H4 (cell line): ENCODE measurements at regions not wholly inside any gene's neighbourhood (a gene's known extent, or its start where the extent isn't known, plus 50 kb on each side); places are given as distances from the start of the nearest gene placed in this dataset.

ENCODE experiments used
- DNase-seq: peaks from one replicate; pipeline ENCODE4 v3.0.0-alpha.2; 2015; ENCODE audit warnings: low spot score

DNA sequence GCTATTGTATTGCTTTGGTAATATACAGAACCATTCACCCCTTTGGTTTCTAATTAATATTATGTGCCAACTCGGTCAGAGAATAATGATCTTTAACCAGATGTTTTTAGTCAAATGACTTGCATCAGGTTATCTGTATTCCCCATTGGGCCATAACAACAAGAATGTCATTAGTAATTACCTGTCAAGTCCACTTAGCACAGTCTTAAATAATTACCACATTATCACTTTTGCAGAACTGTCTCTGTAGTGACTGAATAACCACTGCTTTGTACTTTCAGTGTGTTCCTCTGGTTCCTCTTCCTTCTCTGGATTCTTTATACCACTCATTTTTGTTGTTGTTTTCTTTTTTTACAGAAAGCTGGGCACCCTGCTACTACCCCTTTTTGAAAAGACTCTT, 257.7 kb upstream of the SPOCK3 start:
- DNase-seq: no peak

DNA sequence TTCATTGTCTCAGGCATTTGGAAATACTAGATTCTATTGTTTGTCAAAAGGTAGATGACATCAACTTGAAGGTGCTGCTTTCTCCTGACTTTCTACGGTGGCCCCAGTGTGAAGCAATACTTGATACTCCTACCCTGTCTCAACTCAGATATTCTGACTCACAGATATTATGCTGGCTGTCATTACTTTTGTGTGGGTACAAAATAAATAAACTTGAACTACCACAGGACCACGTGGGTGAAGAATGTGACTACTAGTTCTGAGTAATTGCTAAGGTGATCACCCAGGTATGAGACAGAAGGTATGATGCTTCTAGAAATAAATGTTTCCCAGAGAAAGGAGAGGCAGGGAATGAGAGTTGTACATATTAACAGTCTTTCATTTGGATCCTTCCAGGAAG, 275.3 kb upstream of the SPOCK3 start:
- DNase-seq: no peak

- no peak for DNase-seq
Observed at GRCh38 chr4:167524091-167524490, 289.8 kb upstream of the SPOCK3 start.

DNA sequence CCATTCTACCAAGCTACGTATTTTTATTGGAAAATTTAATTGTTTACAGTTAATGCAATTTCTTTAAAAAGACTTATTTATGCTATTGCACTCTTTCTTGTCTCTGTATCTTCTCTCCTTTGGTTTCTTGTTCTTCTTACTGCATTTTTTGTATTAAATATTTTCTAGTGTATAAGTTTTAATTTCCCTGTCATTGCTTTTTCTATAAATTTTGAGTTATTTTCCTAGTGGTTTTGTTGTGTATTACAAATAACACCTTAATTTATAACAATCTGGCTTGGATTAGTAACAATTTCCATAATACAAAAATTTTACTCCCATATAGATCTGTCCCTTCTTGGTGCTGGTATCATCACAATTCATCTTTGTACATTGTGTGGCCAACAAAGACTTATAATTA, 303.5 kb upstream of the SPOCK3 start:
- DNase-seq: no peak

DNA sequence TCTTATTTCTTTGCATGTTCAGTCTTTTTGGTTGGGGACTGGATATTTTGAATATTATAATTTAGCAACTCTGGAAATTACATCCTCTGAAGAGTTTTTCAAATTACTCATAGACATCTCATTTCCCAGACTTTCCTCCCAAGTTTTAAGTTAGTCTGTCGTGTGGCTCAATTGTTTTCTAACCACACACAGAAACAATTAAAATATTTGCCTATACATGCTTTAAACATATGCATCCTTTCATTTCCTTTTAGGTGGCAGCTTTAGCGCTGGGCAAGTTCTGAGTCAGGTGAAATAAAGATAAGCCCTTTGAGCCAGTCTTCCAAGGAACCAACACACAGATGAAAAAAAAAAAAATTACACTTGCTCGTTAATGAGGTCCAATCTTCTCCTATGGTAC, 307.0 kb upstream of the SPOCK3 start:
- no peak for DNase-seq

DNA sequence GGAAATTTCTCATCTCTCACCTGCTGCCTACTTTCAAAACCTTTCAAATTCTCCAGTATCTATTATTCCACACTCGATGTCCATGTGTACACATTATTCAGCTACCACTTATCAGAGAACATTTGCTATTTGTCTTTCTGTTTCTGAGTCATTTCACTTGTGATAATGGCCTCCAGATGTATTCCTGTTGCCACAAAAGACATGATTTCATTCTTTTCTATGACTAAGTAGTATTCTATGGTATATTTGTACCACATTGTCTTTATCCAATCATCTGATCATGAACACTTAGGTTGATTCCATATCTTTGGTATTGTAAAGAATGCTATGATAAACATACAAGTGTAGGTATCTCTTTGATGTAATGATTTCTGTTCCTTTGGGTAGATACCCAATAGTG, 310.1 kb upstream of the SPOCK3 start:
- DNase-seq: no peak

DNA sequence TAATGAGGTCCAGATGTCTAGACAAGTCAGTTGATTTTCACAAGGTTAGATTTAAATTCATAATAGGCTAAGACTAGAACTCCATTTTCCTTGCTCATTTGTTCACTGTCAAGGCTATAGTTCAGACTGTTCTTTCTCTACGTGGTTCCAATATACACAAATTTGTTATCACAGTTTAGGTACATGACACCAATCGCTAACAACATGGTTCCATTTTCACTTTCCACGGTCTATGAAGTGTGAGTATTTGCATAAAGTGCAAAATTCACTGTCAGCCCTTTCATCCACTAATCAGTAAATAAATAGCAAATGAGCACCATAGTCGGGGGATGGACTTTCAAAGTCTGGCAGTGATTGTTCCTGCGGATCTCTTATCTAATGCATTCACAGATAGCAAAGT, 315.7 kb upstream of the SPOCK3 start:
- DNase-seq: no peak

DNA sequence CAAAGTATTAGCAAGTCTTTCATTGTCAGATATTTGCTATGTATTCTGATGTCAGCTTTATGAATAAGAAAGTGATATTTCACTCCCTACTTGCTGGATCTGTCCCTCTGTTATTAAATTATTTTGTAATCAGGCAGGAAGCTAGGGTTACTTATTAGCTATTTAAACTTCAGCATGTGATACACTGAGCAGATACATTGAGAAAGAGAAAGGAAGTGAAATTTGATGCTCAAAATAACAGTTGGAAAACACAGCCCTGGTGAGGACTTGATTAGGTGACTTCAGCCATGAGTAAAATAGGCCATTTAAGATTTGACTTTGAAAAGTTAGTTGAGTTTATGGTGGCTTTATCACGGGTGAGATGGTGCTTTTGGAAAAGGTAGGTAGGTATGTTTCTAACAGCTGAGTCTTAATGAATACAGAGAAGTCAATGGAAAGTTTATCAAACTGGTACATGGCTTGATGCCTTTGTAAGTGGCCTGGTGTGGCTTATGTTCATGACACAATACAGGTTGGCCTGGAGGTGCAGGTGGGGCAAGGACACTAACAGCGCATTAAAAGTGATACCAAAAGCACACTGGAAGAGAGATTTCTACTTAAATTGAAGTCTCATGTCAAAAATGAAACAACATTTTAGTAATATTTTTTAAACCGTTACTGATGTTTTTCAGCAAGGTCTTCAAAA, 321.2 kb upstream of the SPOCK3 start:
- no peak for DNase-seq

- DNase-seq: no peak
Observed at GRCh38 chr4:167578906-167579305, 344.6 kb upstream of the SPOCK3 start.

DNA sequence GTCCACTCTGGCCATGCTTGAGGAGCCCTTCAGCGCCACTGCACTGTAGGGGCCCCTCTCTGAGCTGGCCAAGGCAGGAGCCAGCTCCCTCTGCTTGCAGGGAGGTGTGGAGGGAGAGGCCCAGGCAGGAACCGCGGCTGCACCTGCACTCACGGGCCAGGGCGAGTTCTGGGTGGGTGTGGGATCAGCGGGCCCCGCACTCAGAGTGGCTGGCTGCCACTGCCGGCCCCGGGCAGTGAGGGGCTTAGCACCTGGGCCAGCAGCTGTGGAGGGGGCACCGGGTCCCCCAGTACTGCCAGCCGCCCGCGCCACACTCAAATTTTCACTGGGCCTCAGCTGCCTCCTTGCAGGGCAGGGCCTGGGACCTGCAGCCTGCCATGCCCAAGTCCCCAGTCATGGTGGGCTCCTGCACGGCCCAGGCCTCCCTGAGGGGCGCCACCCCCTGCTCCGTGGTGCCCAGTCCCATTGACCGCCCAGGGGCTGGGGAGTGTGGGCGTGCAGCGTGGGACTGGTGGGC, 347.2 kb upstream of the SPOCK3 start:
- DNase-seq: no peak

DNA sequence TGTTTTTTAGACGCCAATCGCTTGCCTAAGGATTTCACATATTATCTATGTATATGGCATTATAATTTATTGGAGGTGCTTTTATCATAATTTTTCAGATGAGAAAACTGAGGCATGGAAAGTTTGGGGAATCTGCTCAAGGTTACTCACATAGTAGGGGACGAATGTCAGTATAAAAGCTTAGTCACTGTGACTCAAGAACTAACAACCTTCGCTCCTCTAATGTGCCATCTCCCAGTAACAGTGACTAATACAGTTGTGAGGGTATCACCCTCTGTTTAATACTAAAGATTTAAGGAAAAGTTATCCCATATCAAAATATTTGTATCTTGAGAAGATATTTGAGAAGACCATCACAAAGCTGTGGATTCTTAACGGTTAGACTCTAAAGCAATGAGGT, 353.1 kb upstream of the SPOCK3 start:
- DNase-seq: peak; percentile 17

DNA sequence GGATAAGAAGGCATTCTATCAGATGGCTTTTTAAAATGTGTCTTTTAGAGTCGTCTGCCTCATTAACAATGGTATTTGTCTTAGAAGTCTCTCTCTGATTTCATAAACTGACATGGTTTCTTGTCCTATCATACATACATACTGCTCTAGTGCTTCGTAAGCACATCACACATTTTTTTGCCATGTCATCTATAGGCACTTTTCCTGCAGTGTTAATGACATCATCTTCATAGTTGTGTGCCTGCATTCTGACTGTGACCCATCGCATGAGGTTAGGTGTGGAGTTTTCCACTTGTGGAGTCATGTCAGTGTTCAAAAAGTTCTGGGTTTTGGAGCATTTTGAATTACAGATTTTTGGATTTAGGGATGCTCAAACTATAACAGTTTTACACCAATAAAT, 361.6 kb upstream of the SPOCK3 start:
- peak; percentile 26 for DNase-seq

DNA sequence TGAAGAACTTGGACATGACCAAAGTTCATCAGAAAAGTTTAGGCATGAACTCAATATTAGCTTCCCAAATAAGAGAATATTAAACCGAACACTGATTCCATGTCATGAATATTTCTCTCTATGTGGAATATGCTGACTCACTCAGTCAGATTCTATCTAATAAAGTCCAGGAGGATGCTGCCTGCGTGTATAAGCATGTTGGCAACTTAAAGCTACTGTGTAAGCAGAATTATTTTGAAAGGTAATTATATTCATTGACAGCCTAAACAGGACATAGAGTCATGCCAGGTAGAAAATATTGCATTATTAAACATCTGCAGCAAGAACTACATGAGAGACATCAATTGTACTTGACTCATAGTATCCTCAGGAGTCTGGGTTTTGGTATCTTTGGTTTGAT, 367.9 kb upstream of the SPOCK3 start:
- no peak for DNase-seq

DNA sequence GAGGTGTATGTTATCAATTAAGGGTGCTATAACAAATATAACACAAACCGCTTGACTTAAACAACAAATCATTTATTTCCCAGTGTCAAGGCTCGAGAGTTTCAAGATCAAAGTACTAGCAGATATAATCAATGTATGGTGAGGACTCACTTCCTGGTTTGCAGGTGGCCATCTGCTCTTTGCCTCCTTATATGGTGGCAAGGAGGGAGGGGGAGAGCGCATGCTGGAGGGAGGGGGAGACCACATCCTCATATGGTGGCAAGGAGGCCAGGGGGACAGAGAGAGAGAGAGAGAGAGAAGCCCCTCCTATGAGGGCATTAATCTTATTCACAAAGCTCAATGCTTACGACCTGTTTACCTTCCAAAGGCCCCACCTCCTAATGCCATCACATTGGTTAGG, 372.3 kb upstream of the SPOCK3 start:
- DNase-seq: no peak

GRCh38 chr4:167613381-167613780, 379.1 kb upstream of the SPOCK3 start:
- DNase-seq: no peak

- DNase-seq: peak; percentile 31
Observed at GRCh38 chr4:167614866-167615265, 380.6 kb upstream of the SPOCK3 start.

DNA sequence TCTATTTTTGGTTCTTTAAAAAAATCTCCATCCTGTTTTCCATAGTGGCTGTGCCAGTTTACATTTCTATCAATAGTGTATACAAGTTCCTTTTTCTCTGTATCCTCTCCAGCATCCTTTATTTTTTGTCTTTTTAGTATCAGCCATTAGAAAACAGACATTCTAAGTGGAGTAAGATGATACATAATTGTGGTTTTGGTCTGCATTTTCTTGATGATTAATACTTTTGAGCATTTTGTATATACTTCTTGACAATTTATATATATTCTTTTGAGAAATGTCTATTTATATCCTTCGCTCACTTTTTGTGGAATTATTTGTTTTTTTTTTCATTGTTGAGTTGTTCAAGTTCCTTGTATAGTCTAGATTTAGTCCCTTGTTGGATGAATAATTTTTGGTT, 382.2 kb upstream of the SPOCK3 start:
- DNase-seq: no peak

- DNase-seq: peak; percentile 49
Observed at GRCh38 chr4:167622481-167623240, 388.4 kb upstream of the SPOCK3 start.

DNA sequence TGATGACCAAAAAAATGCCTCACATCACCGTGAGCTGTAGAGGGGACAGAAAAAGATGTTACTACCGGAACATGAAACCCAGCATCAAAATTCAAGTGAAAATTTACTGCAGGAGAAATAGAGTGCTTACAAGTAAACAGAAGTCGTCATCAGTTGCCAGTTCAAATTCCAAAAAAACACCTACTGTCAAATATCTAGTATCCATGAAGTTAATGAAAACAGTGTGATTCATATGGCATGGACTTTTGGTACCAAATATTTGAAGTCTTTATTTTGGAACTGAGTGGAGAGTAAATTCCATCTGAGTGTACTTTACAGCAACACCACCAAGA, 388.9 kb upstream of the SPOCK3 start:
- no peak for DNase-seq

DNA sequence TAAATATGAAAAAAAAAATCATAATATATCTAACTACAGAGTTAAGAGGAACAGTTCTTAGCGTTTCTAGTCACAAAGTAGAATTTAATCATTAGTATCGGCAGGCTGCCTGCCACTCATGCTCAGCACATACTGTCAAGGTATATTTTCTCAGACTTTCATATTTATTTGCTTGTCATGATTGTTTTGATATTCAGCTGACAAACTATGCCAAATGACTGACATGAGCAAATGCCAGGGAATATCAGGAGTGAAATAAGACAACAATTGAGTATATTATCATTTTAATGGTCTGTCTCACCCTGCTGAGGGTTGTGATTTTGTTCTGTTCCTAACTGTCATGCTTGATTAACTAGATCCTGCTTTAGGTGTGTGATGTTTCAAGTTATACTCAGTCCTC, 395.0 kb upstream of the SPOCK3 start:
- DNase-seq: no peak

DNA sequence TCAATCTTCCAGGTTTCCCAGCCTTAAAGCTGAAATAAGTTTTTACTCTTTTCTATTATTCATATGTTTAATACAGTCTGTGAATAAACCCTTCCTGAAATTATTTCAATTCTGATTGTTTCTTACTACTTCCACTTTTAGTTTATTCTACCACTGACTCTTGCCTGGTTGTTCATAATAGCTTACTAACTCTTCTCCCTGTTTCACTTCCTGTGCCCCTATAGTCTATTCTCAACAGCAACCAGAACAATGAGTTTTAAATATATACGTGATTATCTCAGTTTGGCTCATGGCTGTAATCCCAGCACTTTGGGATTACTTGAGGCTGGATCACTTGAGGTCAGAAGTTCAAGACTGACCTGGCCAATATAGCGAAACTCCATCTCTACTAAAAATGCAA, 408.0 kb upstream of the SPOCK3 start:
- no peak for DNase-seq

DNA sequence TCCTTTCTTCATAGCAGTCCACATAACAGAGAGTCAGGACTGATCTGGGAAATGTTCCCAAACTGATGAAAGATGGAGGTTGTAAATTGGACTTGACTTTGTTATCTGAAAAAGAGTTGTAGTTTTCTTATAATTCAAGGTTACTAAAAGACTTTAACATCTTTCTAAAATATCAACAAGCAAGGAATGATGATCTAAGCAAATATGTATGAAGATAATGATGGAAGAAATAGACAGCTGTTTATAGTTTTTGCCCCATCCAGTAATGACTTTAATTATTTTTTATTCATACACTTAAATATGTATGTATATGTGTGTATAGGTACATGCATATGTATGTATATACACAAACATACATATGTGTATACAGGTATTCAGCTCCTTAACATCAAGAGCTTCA, 411.1 kb upstream of the SPOCK3 start:
- DNase-seq: no peak

DNA sequence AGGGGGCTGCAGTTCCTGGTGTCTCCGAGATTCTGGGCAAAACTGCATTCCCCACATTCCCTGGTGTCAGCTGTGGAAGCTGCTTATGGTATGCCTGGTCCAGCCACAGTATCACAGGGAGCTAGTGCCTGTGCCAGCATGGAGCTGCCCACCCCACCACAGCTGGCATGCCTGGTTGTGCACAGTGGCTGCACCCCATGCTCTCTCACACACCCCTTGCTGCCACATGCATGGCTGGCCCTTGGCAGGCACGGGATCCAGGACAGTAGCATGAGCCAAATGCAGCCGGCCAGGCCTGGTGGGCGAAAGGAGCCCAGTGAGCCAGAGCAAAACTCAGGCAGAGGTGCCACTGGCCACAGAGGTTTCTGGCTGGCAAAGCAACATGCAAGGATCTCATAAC, 418.0 kb upstream of the SPOCK3 start:
- no peak for DNase-seq

- DNase-seq: no peak
Observed at GRCh38 chr4:167688660-167689142, 403.6 kb upstream of the ANXA10 start.
